Keratinocyte (primary cell): ENCODE measurements at regions not wholly inside any gene's neighbourhood (a gene's known extent, or its start where the extent isn't known, plus 50 kb on each side); places are given as distances from the start of the nearest gene placed in this dataset.
"Not testable (repeated sequence)": the region's sequence is repeated elsewhere in the genome, so short reads cannot be mapped to it uniquely, and the experiment has no call there.

ENCODE experiments used
- CTCF ChIP-seq, 3 experiments: IDR thresholded peaks in 1 of 3; conservative IDR thresholded peaks in 1 of 3; optimal IDR thresholded peaks in 1 of 3; 2 replicates in 2 of 3; 3 replicates in 1 of 3; pipeline versions ENCODE3 to v1.5.1; 2011; ENCODE audit warnings: low read length in 3 of 3, mild to moderate bottlenecking in 3 of 3, moderate library complexity in 2 of 3, control low read depth in 1 of 3, inconsistent platforms in 1 of 3; ENCODE audit not compliant: insufficient read depth in 2 of 3; ENCODE audit errors: extremely low read depth in 1 of 3
- EZH2 ChIP-seq: IDR thresholded peaks from one replicate; pipeline ENCODE4 v1.6.1; 2012; ENCODE audit warnings: inconsistent platforms, mild to moderate bottlenecking, low read length, moderate library complexity

DNA sequence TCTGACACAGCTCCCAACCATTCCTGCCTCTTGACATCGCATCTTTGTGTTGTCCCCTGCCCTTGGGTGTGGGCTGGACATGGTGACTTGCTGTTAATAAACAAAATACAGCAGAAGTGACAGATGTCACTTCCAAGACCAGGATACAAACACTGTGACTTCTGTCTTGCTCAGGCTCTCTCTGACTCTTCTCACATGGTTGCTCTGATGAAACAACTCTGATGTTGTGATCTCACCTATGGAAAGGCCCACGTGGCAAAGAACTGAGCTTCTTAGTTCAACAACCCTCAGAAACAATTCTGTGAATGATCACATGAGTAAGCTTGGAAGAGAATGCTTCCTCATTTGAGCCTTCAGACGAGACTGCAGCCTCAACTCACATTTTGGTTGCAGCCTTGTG, 94.9 kb downstream of the ARHGAP11B start:
- not testable (repeated sequence) for TF ChIP-seq CTCF (optimal IDR thresholded peaks at IDR 0.05 in 1 of 3, IDR thresholded peaks at IDR 0.05 in 1 of 3, conservative IDR thresholded peaks at IDR 0.05 in 1 of 3; ENCODE audit: extremely low read depth in 1 of 3, insufficient read depth in 2 of 3, low read length in 3 of 3); EZH2
